HG03196 (cell line): ENCODE measurements at regions not wholly inside any gene's neighbourhood (a gene's known extent, or its start where the extent isn't known, plus 50 kb on each side); places are given as distances from the start of the nearest gene placed in this dataset.

Experiments used
- ATAC-seq: cut with Tn5 transposase; IDR thresholded peaks from one replicate; pipeline ENCODE4 v1.9.1; 2021; ENCODE audit not compliant: unreplicated experiment

DNA sequence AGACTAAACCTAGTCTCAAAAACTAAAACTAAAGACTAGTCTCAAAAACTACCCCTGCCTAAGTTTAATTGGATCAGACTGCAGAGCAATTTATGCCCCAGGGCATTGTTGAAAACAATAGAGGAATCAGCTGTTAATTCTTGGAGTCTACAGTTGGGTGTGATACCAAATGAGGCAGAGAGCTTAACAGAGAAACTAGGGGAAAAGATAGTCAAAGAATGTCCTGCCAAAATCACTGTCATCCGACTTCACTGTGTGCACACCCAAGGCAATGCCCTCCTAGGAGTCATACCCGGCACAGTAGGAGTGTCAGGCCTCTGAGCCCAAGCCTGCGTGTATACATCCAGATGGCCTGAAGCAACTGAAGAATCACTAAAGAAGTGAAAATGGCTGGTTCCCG is 90.5 kb upstream of the TOMM7 start:
- ATAC-seq, result no peak

DNA sequence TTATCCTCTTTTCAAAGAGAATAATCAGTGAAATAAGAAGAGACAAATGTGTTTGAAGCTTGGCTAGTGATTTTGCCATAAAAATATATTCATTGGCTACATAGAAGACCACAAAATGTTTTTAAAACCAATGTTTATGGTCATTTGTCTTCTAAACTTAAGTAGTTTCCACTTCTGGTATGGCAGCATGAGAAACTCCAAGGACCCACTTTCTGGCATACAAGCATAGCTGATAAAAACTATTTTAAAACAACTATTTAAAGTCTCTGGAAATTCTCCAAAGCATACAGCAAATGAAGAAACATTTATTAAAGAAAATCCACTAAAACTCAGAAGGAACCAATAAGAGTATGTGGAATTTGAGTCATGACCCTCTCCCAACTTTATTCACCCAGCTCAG is 89.2 kb upstream of the TOMM7 start:
- no peak for ATAC-seq

DNA sequence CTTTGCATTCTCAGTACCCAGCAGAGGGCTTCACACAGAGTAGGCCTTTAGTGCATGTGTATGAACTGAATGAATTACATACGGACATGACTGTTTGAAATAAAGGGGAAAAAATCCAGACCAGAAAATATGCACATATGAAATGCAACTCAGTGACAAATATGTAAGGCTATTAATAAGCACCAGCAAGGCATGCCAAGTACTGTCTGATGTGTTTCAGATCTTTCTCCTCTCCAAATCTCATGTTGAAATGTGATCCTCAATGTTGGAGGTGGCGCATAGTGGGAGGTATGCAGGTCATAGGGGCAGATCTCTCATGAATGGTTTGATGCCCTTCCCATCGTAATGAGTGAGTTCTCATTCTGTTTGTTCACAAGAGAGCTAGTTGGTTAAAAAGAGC is 87.3 kb upstream of the TOMM7 start:
- ATAC-seq, result no peak

DNA sequence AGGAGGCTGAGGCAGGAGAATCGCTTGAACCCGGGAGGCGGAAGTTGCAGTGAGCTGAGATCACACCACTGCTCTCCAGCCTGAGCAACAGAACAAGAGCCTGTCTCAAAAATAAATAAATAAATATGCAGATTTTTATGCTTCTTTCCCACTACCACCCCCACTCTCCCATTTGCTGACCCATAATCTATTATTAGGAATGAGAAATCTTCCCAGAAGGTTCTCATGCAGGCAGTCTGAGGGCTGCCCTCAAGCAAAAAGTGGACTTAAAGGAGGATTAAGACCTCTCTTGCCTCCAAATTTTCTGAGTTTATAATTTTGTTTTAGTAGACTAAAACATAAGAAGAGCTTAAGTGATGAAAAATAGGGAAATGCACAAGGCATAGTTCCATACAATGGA is 85.2 kb upstream of the TOMM7 start:
- no peak for ATAC-seq

DNA sequence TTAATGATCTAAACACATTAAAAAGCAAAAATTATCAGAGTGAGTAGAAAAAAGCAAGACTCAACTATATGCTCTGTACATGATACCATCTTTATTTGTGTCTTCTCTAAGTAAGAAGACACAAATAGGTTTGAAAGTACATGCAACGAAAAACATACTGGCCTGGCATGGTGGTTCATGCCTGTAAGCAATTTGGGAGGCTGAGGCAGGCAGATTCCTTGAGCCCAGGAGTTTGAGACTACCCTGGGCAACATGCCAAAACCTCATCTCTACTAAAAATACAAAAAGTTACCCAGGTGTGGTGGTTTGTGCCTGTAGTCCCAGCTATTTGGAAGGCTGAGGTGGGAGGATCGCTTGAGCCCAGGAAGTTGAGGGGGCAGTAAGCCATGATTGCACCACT is 78.1 kb upstream of the TOMM7 start:
- no peak for ATAC-seq

DNA sequence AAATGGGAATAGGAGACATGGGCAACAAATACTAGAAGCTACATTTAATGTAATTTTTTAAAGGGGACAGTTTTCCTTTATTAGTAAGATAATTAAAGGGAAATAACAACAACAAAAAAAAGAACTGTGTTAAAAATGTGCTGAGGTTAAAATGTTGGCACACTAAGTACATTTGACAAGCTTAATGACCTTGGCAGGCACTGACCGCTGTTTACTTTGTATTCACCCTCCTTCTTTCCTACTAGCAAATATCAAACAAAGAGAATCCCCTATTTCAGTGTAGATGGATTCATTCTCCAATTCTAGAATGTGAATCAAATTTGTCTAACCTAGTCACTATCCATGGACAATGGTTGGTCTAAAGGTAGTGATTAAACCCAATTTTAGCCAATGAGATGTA is 77.5 kb upstream of the TOMM7 start:
- ATAC-seq, result no peak

DNA sequence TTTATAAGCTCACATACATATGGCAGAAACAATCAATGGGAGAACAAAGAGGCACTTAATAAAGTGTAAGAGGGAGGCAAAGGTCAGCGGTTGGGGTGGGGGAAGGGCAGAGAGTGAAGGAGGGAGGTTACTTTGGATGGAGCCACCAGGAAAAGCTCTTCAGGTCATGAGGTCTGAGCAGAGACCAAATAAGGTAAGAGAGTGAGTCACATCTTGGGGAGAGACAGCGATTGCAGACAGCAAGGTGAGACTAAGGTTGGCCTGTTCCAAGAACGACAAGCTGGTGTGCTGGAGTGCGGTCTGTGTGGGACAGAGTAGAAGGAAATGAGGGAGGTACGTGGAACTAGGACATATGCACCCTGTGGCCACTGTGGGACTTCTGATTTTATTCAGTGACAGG is 74.3 kb upstream of the TOMM7 start:
- ATAC-seq, result no peak

DNA sequence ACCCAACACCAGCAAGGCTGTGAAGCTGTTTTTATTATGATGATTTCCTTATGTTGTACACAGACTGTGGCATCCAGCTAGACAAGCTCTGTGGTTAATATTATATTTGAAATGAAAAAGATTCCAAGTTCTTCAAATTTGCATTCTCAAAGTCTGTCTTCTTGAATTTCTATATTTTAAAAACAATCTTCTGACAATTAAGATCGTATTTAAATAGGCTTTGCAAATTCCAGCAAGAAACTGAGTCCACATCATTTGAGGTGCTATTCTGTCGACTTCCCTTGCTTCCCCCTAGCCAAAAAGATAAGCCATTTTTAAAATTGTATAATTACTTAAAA is 73.1 kb upstream of the TOMM7 start:
- ATAC-seq, result no peak

DNA sequence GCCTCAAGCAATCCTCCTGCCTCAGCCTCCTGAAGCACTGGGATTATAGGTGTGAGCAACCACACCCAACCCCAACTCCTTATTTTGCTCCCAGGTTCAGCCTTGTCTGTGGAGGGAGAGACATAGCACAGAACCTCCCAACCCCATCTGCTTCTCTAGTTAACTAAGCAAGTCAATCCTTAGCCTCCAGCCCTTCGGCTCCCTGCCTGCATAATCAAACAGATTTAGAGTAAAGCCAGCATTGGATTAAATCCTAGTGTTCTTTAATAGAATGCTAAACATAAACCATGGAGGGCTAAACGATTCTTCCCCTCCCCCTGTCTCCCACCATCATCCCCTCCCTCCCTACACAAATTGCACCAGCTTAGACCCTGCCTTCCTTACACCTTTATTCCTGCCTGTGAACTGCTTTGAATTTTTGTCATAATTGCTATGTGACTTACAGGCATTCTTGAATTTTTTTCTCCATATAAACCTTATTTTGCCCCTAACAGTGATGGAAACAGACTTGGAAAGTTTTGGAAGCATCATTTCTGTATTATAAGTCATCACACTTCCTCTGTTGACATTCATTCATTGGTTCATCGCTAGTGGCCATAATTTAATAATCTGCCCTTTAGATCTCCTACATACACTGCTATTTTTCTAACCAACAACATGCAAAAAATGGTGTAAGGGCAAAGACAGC is 72.6 kb upstream of the TOMM7 start:
- no peak for ATAC-seq

DNA sequence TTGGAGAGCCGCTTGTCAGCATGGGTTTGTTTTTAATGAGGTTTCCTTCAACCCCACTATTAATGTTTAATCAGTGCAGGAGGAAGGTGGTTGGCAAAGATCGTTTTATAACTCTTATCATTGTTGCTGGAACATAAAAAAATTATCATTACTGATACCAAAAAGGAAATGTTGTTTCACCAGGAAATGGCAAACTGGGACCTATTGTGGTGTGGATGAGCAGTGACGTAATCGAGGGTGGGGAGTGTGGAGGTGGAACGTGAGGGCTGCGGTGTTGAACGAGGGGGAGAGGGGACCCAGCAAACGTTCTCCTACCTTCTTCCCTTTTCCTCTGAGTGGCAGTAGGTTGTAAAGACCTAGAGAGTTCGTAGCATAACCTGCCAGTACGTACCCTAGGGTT is 71.9 kb upstream of the TOMM7 start:
- ATAC-seq, result no peak

DNA sequence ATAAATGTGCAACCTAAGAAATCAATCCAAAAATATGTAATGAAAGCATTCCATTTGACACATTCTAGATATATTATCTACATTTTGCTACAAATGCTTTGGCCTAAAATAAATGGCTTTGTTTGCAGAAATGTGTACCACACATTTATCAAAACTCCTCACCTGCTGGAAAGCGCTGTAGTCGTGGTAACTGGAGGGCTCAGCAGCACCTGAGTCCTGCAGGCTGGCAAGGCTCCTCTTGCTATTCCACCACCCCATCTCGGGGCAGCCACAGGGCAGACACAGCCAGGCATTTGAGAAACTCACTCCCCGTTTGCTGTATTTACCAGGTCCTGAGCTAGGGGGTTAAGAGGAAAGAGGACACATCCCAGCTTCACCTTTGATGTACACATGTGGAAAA is 68.1 kb upstream of the TOMM7 start:
- no peak for ATAC-seq

DNA sequence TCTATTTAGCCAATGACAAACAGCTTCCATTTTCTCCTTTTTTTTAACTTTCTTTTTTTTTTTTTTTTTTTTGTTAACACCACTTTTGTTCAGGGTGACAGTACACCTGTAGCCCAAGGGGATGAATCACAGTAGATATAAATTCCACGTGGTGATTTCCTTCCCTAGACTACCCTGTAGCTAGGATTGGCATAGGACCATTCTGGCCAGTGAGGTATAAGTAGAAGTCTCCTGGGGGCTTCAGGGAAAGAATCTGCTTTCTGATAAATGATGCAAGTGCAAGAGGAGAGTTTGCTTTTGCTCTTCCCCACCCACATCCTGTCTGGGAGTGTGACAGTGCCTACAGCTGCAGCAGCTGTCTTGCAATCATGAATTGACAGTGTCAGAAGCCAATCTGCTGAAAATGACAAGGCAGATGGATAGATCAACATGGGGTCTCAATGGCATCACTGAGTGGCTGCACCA is 63.2 kb upstream of the TOMM7 start:
- ATAC-seq, result peak; percentile 90

DNA sequence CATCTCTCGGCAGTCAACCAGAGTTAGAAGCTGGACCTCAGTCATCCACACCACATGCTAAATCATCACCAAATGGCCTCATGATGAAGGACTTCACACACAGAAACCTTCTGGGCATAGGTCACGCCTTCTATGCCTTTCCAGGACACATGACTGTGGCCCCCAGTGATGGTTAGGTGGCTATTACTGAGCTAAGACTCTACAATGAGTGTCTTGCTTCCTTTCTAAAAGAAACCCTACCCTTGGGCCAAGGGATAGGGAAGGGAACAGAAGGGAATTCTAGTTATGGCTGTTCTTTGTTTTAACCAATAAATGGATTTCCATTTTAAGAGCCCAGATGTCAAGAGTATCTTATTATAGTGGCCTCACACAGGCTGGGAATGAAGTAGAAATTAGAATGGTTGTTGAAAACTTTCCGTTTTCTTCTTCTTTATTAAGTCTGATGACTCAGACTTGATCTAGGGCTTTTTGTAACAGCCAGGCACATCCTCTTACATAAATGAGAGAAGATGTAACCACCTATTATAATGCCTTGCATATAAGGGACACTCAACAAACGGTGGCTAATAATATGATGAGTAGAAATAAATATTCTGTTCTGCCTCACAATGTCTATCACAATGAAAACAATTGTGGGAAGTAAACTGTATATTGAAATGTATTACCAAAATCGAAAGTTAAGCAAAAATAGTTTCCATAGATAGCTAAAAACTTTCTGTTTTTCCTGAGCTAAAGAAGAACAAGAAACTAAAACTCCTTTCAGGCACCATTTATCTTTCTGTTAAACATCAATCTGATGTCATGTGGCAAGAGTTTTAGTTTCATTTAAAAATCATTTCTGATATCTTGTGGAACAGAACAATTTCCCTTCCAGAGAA is 62.5 kb upstream of the TOMM7 start:
- ATAC-seq, result peak; percentile 44

DNA sequence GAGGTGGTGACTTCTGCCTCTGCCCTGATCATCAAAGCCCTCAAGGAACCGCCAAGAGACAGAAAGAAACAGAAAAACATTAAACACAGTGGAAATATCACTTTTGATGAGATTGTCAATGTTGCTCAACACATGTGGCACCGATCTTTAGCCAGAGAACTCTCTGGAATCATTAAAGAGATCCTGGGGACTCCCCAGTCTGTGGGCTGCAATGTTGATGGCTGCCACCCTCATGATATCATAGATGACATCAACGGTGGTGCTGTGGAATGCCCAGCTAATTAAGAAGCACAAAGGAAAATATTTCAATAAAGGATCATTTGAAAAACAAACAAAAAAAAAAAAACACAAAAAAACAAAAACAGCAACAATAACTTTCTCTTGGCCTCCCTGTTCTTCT is 59.5 kb upstream of the TOMM7 start:
- no peak for ATAC-seq

DNA sequence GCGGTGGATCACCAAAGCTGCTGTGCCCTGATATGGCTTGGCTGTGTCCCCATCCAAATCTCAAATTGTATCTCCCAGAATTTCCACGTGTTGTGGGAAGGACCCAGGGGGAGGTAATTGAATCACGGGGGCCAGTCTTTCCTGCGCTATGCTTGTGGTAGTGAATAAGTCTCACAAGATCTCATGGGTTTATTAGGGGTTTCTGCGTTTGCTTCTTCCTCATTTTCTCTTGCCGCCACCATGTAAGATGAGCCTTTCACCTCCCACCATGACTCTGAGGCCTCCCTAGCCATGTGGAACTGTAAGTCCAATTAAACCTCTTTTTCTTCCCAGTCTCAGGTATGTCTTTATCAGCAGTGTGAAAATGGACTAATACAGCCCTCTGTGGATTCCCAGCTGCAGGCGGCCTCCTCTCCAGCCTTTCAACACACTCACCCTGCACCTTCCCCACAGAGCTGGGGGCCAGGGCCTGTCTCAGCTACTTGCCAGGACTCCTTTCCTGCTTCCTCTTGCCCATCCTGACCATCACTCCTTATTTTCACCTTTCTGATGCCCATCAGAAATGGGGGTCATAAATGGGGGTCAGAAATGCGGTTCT is 57.2 kb upstream of the TOMM7 start:
- ATAC-seq, result no peak

DNA sequence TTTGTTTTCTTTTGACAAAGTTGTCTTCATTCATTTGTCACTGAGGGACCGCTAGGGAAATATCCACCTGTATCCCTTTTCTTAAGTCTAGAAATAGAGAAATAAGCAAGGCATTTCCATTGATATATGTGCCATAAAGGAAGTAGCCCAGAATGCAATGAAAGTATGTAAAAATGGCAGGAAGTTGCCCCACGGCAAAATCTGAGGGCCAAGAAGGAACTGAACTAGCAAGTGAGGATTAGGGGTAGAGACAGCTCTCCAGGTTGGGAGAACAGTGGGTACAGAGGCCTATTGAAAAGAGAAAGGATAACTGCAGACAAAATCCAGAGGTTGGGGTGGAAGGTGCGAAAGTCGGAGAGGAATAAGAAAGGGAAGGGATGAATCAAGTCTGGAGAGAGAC is 56.6 kb upstream of the TOMM7 start:
- no peak for ATAC-seq

DNA sequence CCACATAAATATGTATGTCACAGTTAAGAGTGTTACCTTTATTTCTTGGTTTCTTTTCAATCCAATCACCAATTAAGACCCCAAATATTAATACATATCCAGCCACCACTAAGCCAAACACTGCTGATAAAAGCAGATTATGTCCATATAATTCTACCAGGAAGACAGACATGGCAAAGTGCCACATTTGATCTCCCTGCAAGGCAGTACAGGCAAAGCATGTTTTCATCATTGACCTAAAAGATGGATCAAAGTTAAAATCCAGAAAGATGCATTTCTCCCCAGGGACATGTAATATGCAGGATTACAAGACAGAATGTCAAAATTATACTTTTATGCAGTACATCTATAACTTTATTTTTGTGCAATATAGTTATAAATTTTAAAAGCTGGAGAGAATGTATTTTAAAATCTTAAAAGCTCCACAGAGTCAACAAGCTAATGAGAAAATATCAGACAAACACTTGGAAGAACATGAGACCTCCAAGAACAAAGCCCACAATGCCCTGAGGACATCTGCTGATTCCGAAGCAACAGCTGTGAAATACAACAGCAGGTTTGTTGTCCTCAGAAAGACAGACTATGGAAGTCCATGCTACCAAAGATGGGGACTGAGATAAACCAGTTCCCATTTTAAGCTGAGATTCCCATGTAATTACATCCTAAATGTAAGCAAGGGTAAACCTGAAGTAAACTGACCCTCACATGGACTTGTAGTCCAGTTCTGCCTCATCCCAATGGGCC is 54.5 kb upstream of the TOMM7 start:
- ATAC-seq, result no peak

DNA sequence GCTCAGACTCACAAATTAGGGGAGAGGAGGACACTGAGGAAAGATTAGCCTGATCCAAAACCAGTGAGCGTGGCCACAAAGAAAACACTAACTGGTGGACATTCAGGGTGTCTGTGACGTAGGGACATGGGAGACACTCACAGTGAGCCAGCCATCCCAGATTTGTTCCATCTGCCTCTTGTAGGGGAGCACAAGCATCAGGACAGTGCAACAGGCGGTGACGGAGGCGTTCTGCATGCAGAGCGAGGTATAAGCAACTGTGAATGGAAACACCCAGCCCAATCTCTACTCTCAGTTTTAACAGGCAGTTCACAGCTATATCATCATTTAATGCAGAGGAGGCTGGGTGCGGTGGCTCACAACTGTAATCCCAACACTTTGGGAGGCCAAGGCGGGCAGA is 52.8 kb upstream of the TOMM7 start:
- ATAC-seq, result no peak

DNA sequence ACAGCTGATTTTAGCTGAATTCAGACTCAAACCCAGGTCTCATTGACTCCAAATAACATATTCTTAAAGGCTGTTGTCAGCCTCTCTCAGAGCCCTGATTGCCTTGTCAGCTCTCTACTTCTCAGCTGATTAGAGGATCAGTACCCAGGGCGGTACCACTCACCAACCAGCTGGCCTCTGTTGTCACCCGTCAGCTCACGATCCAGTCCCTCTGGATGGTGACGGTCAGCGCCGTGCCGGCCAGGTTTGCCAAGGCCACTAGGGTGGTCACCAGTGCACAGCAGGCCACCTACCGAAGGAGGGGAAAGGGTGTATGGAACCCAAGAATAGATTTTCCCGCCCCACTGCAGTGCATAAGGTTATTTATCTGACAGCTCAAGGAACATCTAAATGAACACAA is 52.3 kb upstream of the TOMM7 start:
- ATAC-seq, result no peak
